Stimulated activated memory B cell treated with anti-CD40 and anti-IgM and Interleukin-4, amounts not matched to agents 10 μg/mL and 1 μg/mL and 100 μg/mL, for 72 hours (primary cell): ENCODE measurements at regions not wholly inside any gene's neighbourhood (a gene's known extent, or its start where the extent isn't known, plus 50 kb on each side); places are given as distances from the start of the nearest gene placed in this dataset.

Experiments
- ATAC-seq: fragments of 150-1000 bp; cut with Tn5 transposase; 2 replicates; pipeline ENCODE4 v1.10.0; 2021
- H3K27ac Mint-ChIP-seq: one replicate; pipeline ENCODE4 v1.8.0; 2022; ENCODE audit warnings: mild to moderate bottlenecking, mixed read lengths
- H3K27me3 Mint-ChIP-seq: one replicate; pipeline ENCODE4 v1.8.0; 2022; ENCODE audit warnings: mixed read lengths
- H3K36me3 Mint-ChIP-seq: one replicate; pipeline ENCODE4 v1.8.0; 2022; ENCODE audit warnings: mixed read lengths
- H3K4me1 Mint-ChIP-seq: one replicate; pipeline ENCODE4 v1.8.0; 2022; ENCODE audit warnings: mixed read lengths
- H3K4me3 Mint-ChIP-seq: one replicate; pipeline ENCODE4 v1.8.0; 2022; ENCODE audit warnings: mild to moderate bottlenecking, moderate library complexity, mixed read lengths
- H3K9me3 Mint-ChIP-seq: one replicate; pipeline ENCODE4 v1.8.0; 2022; ENCODE audit warnings: mixed read lengths

GRCh38 chr18:37673671-37674070 lies 108.1 kb upstream of the CELF4 start:
- H3K27ac Mint-ChIP-seq, result no peak overlapping the region
- no peaks in the 10 kb centered on the region for H3K36me3 Mint-ChIP-seq
- H3K27me3 Mint-ChIP-seq, result no peaks in the 10 kb centered on the region
- ATAC-seq, result no peak
- no peaks in the 10 kb centered on the region for H3K4me1 Mint-ChIP-seq
- H3K9me3 Mint-ChIP-seq, result peaks cover 3% of the 10 kb centered on the region
- no peak overlapping the region for H3K4me3 Mint-ChIP-seq

GRCh38 chr18:37672932-37673595 lies 107.5 kb upstream of the CELF4 start:
- Mint-ChIP-seq H3K4me1 (no peaks in the 10 kb centered on the region), H3K36me3 (no peaks in the 10 kb centered on the region), H3K4me3 (no peak overlapping the region), H3K27me3 (no peaks in the 10 kb centered on the region), H3K27ac (no peak overlapping the region), H3K9me3 (peaks cover 3% of the 10 kb centered on the region)
- no peak for ATAC-seq

- H3K9me3 Mint-ChIP-seq, result peaks cover 3% of the 10 kb centered on the region
Measured at GRCh38 chr18:37672001-37672400, 106.4 kb upstream of the CELF4 start.

GRCh38 chr18:37671530-37671929 lies 105.9 kb upstream of the CELF4 start:
- ATAC-seq, result no peak
- no peaks in the 10 kb centered on the region for H3K4me1 Mint-ChIP-seq
- H3K36me3 Mint-ChIP-seq, result no peaks in the 10 kb centered on the region
- peaks cover 3% of the 10 kb centered on the region for H3K9me3 Mint-ChIP-seq
- no peak overlapping the region for H3K4me3 Mint-ChIP-seq
- H3K27ac Mint-ChIP-seq, result no peak overlapping the region
- H3K27me3 Mint-ChIP-seq, result no peaks in the 10 kb centered on the region

More at GRCh38 chr18:37672001-37672400, 106.4 kb upstream of the CELF4 start:
- Mint-ChIP-seq H3K4me1 (no peaks in the 10 kb centered on the region), H3K4me3 (no peak overlapping the region), H3K27me3 (no peaks in the 10 kb centered on the region), H3K36me3 (no peaks in the 10 kb centered on the region), H3K27ac (no peak overlapping the region)
- no peak for ATAC-seq

- no peaks in the 10 kb centered on the region for H3K27me3 Mint-ChIP-seq
- H3K36me3 Mint-ChIP-seq, result no peaks in the 10 kb centered on the region
- ATAC-seq, result no peak
- no peak overlapping the region for H3K27ac Mint-ChIP-seq
- H3K4me3 Mint-ChIP-seq, result no peak overlapping the region
- no peaks in the 10 kb centered on the region for H3K4me1 Mint-ChIP-seq
- peaks cover 3% of the 10 kb centered on the region for H3K9me3 Mint-ChIP-seq
Measured at GRCh38 chr18:37671119-37671518, 105.5 kb upstream of the CELF4 start.

GRCh38 chr18:37669991-37670534 lies 104.5 kb upstream of the CELF4 start:
- Mint-ChIP-seq H3K4me1 (no peaks in the 10 kb centered on the region), H3K27me3 (no peaks in the 10 kb centered on the region), H3K27ac (no peak overlapping the region), H3K9me3 (peaks cover 3% of the 10 kb centered on the region), H3K4me3 (no peak overlapping the region), H3K36me3 (no peaks in the 10 kb centered on the region)
- ATAC-seq, result no peak

GRCh38 chr18:37668971-37669747 lies 103.6 kb upstream of the CELF4 start:
- no peak overlapping the region for H3K27ac Mint-ChIP-seq
- no peaks in the 10 kb centered on the region for H3K4me1 Mint-ChIP-seq
- no peaks in the 10 kb centered on the region for H3K27me3 Mint-ChIP-seq
- no peak for ATAC-seq
- H3K9me3 Mint-ChIP-seq, result peaks cover 3% of the 10 kb centered on the region
- H3K36me3 Mint-ChIP-seq, result no peaks in the 10 kb centered on the region
- no peak overlapping the region for H3K4me3 Mint-ChIP-seq

GRCh38 chr18:37667836-37668235 lies 102.2 kb upstream of the CELF4 start:
- no peak overlapping the region for H3K4me3 Mint-ChIP-seq
- H3K27ac Mint-ChIP-seq, result no peak overlapping the region
- ATAC-seq, result no peak
- H3K27me3 Mint-ChIP-seq, result no peaks in the 10 kb centered on the region
- no peaks in the 10 kb centered on the region for H3K36me3 Mint-ChIP-seq
- H3K4me1 Mint-ChIP-seq, result no peaks in the 10 kb centered on the region
- H3K9me3 Mint-ChIP-seq, result peaks cover 3% of the 10 kb centered on the region

- no peak for ATAC-seq
- Mint-ChIP-seq H3K4me3 (no peak overlapping the region), H3K4me1 (no peaks in the 10 kb centered on the region), H3K9me3 (peaks cover 3% of the 10 kb centered on the region), H3K36me3 (no peaks in the 10 kb centered on the region), H3K27me3 (no peaks in the 10 kb centered on the region), H3K27ac (no peak overlapping the region)
Measured at GRCh38 chr18:37666991-37667390, 101.4 kb upstream of the CELF4 start.

- peaks cover 3% of the 10 kb centered on the region for H3K9me3 Mint-ChIP-seq
- no peaks in the 10 kb centered on the region for H3K27me3 Mint-ChIP-seq
- no peaks in the 10 kb centered on the region for H3K4me1 Mint-ChIP-seq
- ATAC-seq, result no peak
- no peaks in the 10 kb centered on the region for H3K36me3 Mint-ChIP-seq
- H3K27ac Mint-ChIP-seq, result no peak overlapping the region
- H3K4me3 Mint-ChIP-seq, result no peak overlapping the region
Measured at GRCh38 chr18:37666451-37666850, 100.9 kb upstream of the CELF4 start.

- Mint-ChIP-seq H3K36me3 (no peaks in the 10 kb centered on the region), H3K27ac (no peak overlapping the region), H3K9me3 (no peaks in the 10 kb centered on the region), H3K27me3 (no peaks in the 10 kb centered on the region), H3K4me1 (no peaks in the 10 kb centered on the region), H3K4me3 (no peak overlapping the region)
- no peak for ATAC-seq
Measured at GRCh38 chr18:37665346-37665745, 99.7 kb upstream of the CELF4 start.

- Mint-ChIP-seq H3K9me3 (no peaks in the 10 kb centered on the region), H3K27me3 (no peaks in the 10 kb centered on the region), H3K4me1 (no peaks in the 10 kb centered on the region), H3K4me3 (no peak overlapping the region), H3K36me3 (no peaks in the 10 kb centered on the region), H3K27ac (no peak overlapping the region)
- ATAC-seq, result no peak
Measured at GRCh38 chr18:37663446-37663845, 97.8 kb upstream of the CELF4 start.

GRCh38 chr18:37662546-37663339 lies 97.1 kb upstream of the CELF4 start:
- Mint-ChIP-seq H3K27me3 (no peaks in the 10 kb centered on the region), H3K36me3 (no peaks in the 10 kb centered on the region), H3K4me3 (no peak overlapping the region), H3K27ac (no peak overlapping the region), H3K9me3 (no peaks in the 10 kb centered on the region), H3K4me1 (no peaks in the 10 kb centered on the region)
- ATAC-seq, result no peak

- no peaks in the 10 kb centered on the region for H3K4me1 Mint-ChIP-seq
- no peak overlapping the region for H3K27ac Mint-ChIP-seq
Measured at GRCh38 chr18:37662099-37662498, 96.5 kb upstream of the CELF4 start.

GRCh38 chr18:37661478-37661877 lies 95.9 kb upstream of the CELF4 start:
- no peak for ATAC-seq
- H3K27me3 Mint-ChIP-seq, result no peaks in the 10 kb centered on the region
- H3K4me1 Mint-ChIP-seq, result no peaks in the 10 kb centered on the region
- no peak overlapping the region for H3K4me3 Mint-ChIP-seq
- no peak overlapping the region for H3K27ac Mint-ChIP-seq
- no peaks in the 10 kb centered on the region for H3K36me3 Mint-ChIP-seq
- no peaks in the 10 kb centered on the region for H3K9me3 Mint-ChIP-seq

More at GRCh38 chr18:37662099-37662498, 96.5 kb upstream of the CELF4 start:
- Mint-ChIP-seq H3K4me3 (no peak overlapping the region), H3K36me3 (no peaks in the 10 kb centered on the region), H3K27me3 (no peaks in the 10 kb centered on the region), H3K9me3 (no peaks in the 10 kb centered on the region)
- ATAC-seq, result no peak
